ENCODE measurements at regions not wholly inside any gene's neighbourhood (a gene's known extent, or its start where the extent isn't known, plus 50 kb on each side); places are given as distances from the start of the nearest gene placed in this dataset.

GRCh38 chr2:14451312-14451711, 181.2 kb upstream of the LRATD1 start:
- Histone ChIP-seq H3K14ac (ENCODE audit: insufficient read length) (no peak overlapping the region), H3K23me2 (ENCODE audit: low read depth, low read length) (no peaks in the 10 kb centered on the region), H2BK20ac (ENCODE audit: low read length) (no peak overlapping the region), H2BK12ac (ENCODE audit: low read depth, low read length) (no peak overlapping the region), H3K4ac (replicated peaks; ENCODE audit: insufficient read length, low read depth, low read length) (no peak overlapping the region), H3K27me3 (replicated peaks in 1 of 4; ENCODE audit: control insufficient read depth in 3 of 4, extremely low read depth in 1 of 4, insufficient read depth in 3 of 4, low read length in 3 of 4) (no peaks in the 10 kb centered on the region), H3K36me3 (ENCODE audit: control insufficient read depth in 2 of 4, insufficient read depth in 4 of 4, low read length in 3 of 4) (no peaks in the 10 kb centered on the region; a peak in 1 of 8 replicates), H2BK5ac (ENCODE audit: low read depth, low read length) (no peak overlapping the region), H3K79me1 (ENCODE audit: low read depth, low read length) (no peaks in the 10 kb centered on the region), H3K23ac (ENCODE audit: insufficient read length) (no peak overlapping the region), H4K91ac (replicated peaks; ENCODE audit: insufficient read length, low read length) (no peak overlapping the region), H4K5ac (ENCODE audit: insufficient read length, low read depth, low read length) (no peak overlapping the region), H3K27ac (ENCODE audit: low read depth, low read length) (no peak overlapping the region), H2BK120ac (replicated peaks; ENCODE audit: low read depth, low read length) (no peak overlapping the region), H2BK15ac (ENCODE audit: low read length) (no peak overlapping the region), H2AK5ac (ENCODE audit: low read depth, low read length) (no peak overlapping the region), H3K4me2 (ENCODE audit: insufficient read depth in 1 of 2, low read depth in 2 of 2, low read length in 2 of 2) (no peak overlapping the region), H3K4me1 (replicated peaks in 1 of 4; ENCODE audit: control insufficient read depth in 3 of 4, insufficient read depth in 4 of 4, low read length in 3 of 4) (no peaks in the 10 kb centered on the region), H4K8ac (ENCODE audit: extremely low read depth, insufficient read depth, low read length) (no peak overlapping the region), H2AFZ (ENCODE audit: low read length) (no peak overlapping the region), H3K18ac (ENCODE audit: extremely low read depth, low read length) (no peak overlapping the region), H3K9ac (replicated peaks in 1 of 4; ENCODE audit: extremely low read depth in 1 of 4, low read depth in 3 of 4, low read length in 3 of 4) (no peak overlapping the region), H3K9me3 (ENCODE audit: insufficient read depth in 2 of 2, low read depth in 1 of 2, low read length in 1 of 2) (peaks cover 3 to 7% of the 10 kb centered on the region in 2 experiments), H3K79me2 (ENCODE audit: control insufficient read depth in 1 of 2, insufficient read depth in 2 of 2, low read length in 2 of 2) (no peaks in the 10 kb centered on the region), H4K20me1 (replicated peaks in 1 of 2; ENCODE audit: control insufficient read depth in 1 of 2, insufficient read depth in 2 of 2, low read length in 2 of 2) (no peaks in the 10 kb centered on the region), H3K56ac (replicated peaks; ENCODE audit: insufficient read length, low read depth, low read length) (no peak overlapping the region), H3K4me3 (ENCODE audit: extremely low read depth in 1 of 4, insufficient read depth in 2 of 4, low read depth in 3 of 4, low read length in 4 of 4) (no peak overlapping the region)
- ChIA-PET CTCF (ENCODE audit: partially characterized antibody) (interaction anchor here (0.9 to 1.6 kb wide), 5 partner anchors 10 to 67 kb away, joined by 3 read pairs; no protein-coding TSS in a partner anchor), POLR2A (ENCODE audit: partially characterized antibody) (no interaction called here)
- FAIRE-seq (no peak), DNase-seq (ENCODE audit: low read depth in 1 of 2, low spot score in 2 of 2) (no peak)
- 84% methylated on average over 2 of the region's 2 CpGs; no CpG with 5 or more reads in 1 of the 2 experiments for WGBS, 2 experiments (ENCODE audit: extremely low coverage in 1 of 2, insufficient coverage in 1 of 2, insufficient read length in 1 of 2, insufficient replicate concordance in 2 of 2, low coverage in 1 of 2, low lambda C conversion rate in 2 of 2, missing lambda C conversion rate in 1 of 2)
- no peak for TF ChIP-seq SUZ12 (IDR thresholded peaks at IDR 0.05; ENCODE audit: low read length)
- TF ChIP-seq USF2 (IDR thresholded peaks at IDR 0.05; ENCODE audit: low read length), result no peak
- TF ChIP-seq CBX5 (IDR thresholded peaks at IDR 0.05; ENCODE audit: low read depth, low read length), result no peak
- no peak for TF ChIP-seq EZH2 (IDR thresholded peaks at IDR 0.05; ENCODE audit: low read depth, low read length, severe bottlenecking)
- TF ChIP-seq CEBPB (IDR thresholded peaks at IDR 0.05; ENCODE audit: low read depth, low read length), result no peak
- no peak for TF ChIP-seq RNF2 (IDR thresholded peaks at IDR 0.05; ENCODE audit: borderline replicate concordance, low read depth, low read length, missing control alignments, poor library complexity, severe bottlenecking)
- TF ChIP-seq TEAD4 (IDR thresholded peaks at IDR 0.05; ENCODE audit: low read depth, low read length), result no peak
- TF ChIP-seq JUN (IDR thresholded peaks at IDR 0.05; ENCODE audit: low read depth, low read length), result no peak
- TF ChIP-seq TAF7 (optimal IDR thresholded peaks at IDR 0.05; ENCODE audit: borderline replicate concordance, low read depth, low read length), result no peak
- TF ChIP-seq RAD21 (IDR thresholded peaks at IDR 0.05 in 1 of 2, conservative IDR thresholded peaks at IDR 0.05 in 1 of 2; ENCODE audit: low read depth in 2 of 2, low read length in 2 of 2), result peak; percentile 47 to 52; a peak in 3 of 4 replicates
- no peak for TF ChIP-seq SIN3A (conservative IDR thresholded peaks at IDR 0.05 in 1 of 2, IDR thresholded peaks at IDR 0.05 in 1 of 2; ENCODE audit: low read depth in 1 of 2, low read length in 2 of 2)
- no peak for TF ChIP-seq SAP30 (IDR thresholded peaks at IDR 0.05; ENCODE audit: insufficient read depth, insufficient replicate concordance, low read length)

Measured in H1 (cell line).